Vagina (tissue), 2 donors: ENCODE measurements at regions not wholly inside any gene's neighbourhood (a gene's known extent, or its start where the extent isn't known, plus 50 kb on each side); places are given as distances from the start of the nearest gene placed in this dataset.

Source experiments
- DNase-seq, 2 donors: peaks; one replicate each; pipeline ENCODE4 v3.0.0-alpha.2; 2017; ENCODE audit errors: extremely low spot score in 2 of 2
- H3K27ac ChIP-seq: fragments of 200-600 bp; sonication (generic); one replicate; pipeline ENCODE4 v1.5.1; 2019
- H3K27me3 ChIP-seq: fragments of 200-600 bp; sonication (generic); one replicate; pipeline ENCODE4 v1.5.1; 2019
- H3K36me3 ChIP-seq, 2 donors: fragments of 200-600 bp; sonication (generic); one replicate each; pipeline ENCODE4 v1.5.1; 2017 to 2019
- H3K4me1 ChIP-seq: fragments of 200-600 bp; sonication (generic); one replicate; pipeline ENCODE4 v1.5.1; 2019
- H3K4me3 ChIP-seq, 2 donors: fragments of 200-600 bp; sonication (generic); 1 replicate in 1 of 2; 2 replicates in 1 of 2; pipeline ENCODE4 v1.5.1; 2016 to 2019
- H3K9me3 ChIP-seq: fragments of 200-600 bp; sonication (generic); one replicate; pipeline ENCODE4 v1.5.1; 2019
- POLR2A ChIP-seq, 2 donors: fragments of 450-650 bp; IDR thresholded peaks; one replicate each; pipeline ENCODE4 v1.6.1; 2017; ENCODE audit warnings: antibody characterized with exemption in 2 of 2, mild to moderate bottlenecking in 2 of 2, moderate library complexity in 2 of 2
- POLR2AphosphoS5 ChIP-seq, 2 donors: sonication (generic); formaldehyde crosslinking; IDR thresholded peaks; one replicate each; pipeline ENCODE4 v1.9.0; 2017; ENCODE audit warnings: antibody characterized with exemption in 2 of 2, mild to moderate bottlenecking in 2 of 2, low read depth in 1 of 2; ENCODE audit not compliant: insufficient read depth in 1 of 2
- intact Hi-C: fragments of 100-400 bp; cut with DNase I; formaldehyde crosslinking; loops from one replicate; pipeline ENCODE4 v1.15.1; 2023
- TF ChIP-seq, protein P1 (sequence below), 3 experiments: fragments of 450-650 bp in 2 of 3; fragments of 200-600 bp in 1 of 3; sonication (generic) in 1 of 3; IDR thresholded peaks; one replicate each; pipeline ENCODE4 v1.5.1; 2017 to 2019; ENCODE audit warnings: antibody characterized with exemption in 3 of 3, mild to moderate bottlenecking in 2 of 3, moderate library complexity in 2 of 3

DNA sequence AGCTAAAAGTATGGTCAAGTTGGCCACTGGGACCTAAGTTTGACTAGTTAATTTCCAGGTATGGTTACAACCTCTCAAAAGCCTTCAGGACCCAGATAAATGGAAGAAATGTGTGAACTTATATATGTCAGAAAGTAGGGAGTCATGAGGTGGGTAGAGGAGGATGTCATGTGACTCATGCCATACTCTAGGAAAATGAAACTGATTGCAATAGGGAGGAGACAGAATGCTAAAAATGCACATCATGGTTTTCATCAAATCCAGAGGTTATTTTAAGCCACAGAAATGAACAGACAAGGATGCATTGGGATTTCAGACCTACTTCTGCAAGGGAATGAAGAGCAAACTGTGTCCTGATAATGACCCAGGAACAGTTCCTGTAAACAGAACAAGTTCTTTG is 310.0 kb downstream of the EDEM1 start:
- H3K4me1 ChIP-seq = no peaks in the 10 kb centered on the region
- H3K4me3 ChIP-seq = no peak overlapping the region
- TF ChIP-seq, protein P1, sequence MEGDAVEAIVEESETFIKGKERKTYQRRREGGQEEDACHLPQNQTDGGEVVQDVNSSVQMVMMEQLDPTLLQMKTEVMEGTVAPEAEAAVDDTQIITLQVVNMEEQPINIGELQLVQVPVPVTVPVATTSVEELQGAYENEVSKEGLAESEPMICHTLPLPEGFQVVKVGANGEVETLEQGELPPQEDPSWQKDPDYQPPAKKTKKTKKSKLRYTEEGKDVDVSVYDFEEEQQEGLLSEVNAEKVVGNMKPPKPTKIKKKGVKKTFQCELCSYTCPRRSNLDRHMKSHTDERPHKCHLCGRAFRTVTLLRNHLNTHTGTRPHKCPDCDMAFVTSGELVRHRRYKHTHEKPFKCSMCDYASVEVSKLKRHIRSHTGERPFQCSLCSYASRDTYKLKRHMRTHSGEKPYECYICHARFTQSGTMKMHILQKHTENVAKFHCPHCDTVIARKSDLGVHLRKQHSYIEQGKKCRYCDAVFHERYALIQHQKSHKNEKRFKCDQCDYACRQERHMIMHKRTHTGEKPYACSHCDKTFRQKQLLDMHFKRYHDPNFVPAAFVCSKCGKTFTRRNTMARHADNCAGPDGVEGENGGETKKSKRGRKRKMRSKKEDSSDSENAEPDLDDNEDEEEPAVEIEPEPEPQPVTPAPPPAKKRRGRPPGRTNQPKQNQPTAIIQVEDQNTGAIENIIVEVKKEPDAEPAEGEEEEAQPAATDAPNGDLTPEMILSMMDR (IDR thresholded peaks at IDR 0.05) = no peak
- TF ChIP-seq POLR2A (IDR thresholded peaks at IDR 0.05) = no peak
- no peak for TF ChIP-seq POLR2AphosphoS5 (IDR thresholded peaks at IDR 0.05; ENCODE audit: insufficient read depth in 1 of 2, low read depth in 1 of 2)
- H3K27ac ChIP-seq = no peak overlapping the region
- no peaks in the 10 kb centered on the region for H3K27me3 ChIP-seq
- no peaks in the 10 kb centered on the region for H3K9me3 ChIP-seq
- no peak for DNase-seq
- no peaks in the 10 kb centered on the region for H3K36me3 ChIP-seq
- intact Hi-C loops = no loop called here

DNA sequence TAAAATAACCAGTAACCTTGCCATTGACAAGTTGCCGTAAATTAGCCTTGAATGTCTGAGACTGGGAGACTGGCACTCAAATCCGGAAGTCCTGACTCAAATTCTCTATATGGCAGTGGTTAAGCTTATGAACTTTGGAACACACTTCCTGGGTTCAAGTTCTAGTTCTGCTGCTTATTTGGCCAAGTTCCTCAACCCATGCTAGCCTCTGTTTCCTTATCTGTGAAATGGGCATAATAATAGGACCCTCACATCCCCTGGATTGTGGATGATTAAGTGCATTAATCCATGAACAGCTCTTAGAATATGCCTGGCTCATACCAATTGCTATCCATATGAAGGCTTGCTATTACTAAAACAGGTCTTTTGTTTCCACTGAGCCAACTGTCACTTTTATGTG is 311.5 kb downstream of the EDEM1 start:
- TF ChIP-seq POLR2AphosphoS5 (IDR thresholded peaks at IDR 0.05; ENCODE audit: insufficient read depth in 1 of 2, low read depth in 1 of 2) = no peak
- no peak for TF ChIP-seq POLR2A (IDR thresholded peaks at IDR 0.05)
- TF ChIP-seq, protein P1 (IDR thresholded peaks at IDR 0.05) = no peak
- H3K4me1 ChIP-seq = no peaks in the 10 kb centered on the region
- no peak for DNase-seq
- intact Hi-C loops = no loop called here
- H3K9me3 ChIP-seq = no peaks in the 10 kb centered on the region
- no peak overlapping the region for H3K4me3 ChIP-seq
- no peaks in the 10 kb centered on the region for H3K36me3 ChIP-seq
- no peaks in the 10 kb centered on the region for H3K27me3 ChIP-seq
- H3K27ac ChIP-seq = no peak overlapping the region

DNA sequence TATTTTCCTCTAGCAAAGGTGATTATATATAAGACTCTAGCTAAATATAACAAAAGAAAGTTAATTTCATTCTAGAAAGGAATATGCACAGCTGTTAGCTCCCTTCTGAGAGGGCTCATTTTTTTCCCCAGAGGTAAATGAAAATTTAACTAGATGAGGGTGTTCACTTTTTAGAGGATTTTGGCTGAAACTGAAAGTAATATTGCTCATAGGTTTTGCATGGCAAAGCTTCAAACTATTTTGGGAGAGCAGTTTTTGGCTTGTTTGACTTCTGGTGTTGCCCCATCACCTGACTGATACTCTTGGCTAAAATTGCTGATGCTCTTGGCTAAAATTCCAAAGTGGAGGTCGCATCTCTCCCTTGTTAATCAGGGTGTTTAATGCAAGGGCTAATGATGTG is 311.9 kb downstream of the EDEM1 start:
- intact Hi-C loops = no loop called here
- no peak for DNase-seq
- Histone ChIP-seq H3K36me3 (no peaks in the 10 kb centered on the region), H3K27ac (no peak overlapping the region), H3K4me1 (no peaks in the 10 kb centered on the region), H3K4me3 (no peak overlapping the region), H3K9me3 (no peaks in the 10 kb centered on the region), H3K27me3 (no peaks in the 10 kb centered on the region)
- TF ChIP-seq, protein P1 (IDR thresholded peaks at IDR 0.05) = no peak
- no peak for TF ChIP-seq POLR2AphosphoS5 (IDR thresholded peaks at IDR 0.05; ENCODE audit: insufficient read depth in 1 of 2, low read depth in 1 of 2)
- no peak for TF ChIP-seq POLR2A (IDR thresholded peaks at IDR 0.05)

DNA sequence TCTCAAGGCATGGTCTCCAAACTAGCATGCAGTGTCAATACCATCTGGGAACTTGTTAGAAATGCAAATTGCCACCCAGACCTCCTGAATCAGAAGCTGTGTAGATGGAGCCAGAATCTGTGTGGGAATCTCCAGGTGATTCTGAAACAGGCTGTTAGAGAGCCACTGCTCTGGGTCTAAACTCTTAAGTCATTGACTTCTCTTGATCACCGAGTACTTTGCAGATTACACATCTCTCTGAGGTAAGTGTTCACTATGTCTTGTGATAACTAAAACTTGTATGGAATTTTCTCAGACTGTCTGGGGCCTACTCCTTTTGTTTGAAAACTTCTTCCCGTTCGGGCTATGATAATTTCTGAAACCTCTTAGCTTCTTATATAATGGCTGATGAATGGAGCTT is 315.6 kb downstream of the EDEM1 start:
- no peaks in the 10 kb centered on the region for H3K36me3 ChIP-seq
- no peaks in the 10 kb centered on the region for H3K9me3 ChIP-seq
- TF ChIP-seq, protein P1 (IDR thresholded peaks at IDR 0.05) = no peak
- TF ChIP-seq POLR2A (IDR thresholded peaks at IDR 0.05) (no peak), POLR2AphosphoS5 (IDR thresholded peaks at IDR 0.05; ENCODE audit: insufficient read depth in 1 of 2, low read depth in 1 of 2) (no peak)
- no peak overlapping the region for H3K4me3 ChIP-seq
- no peaks in the 10 kb centered on the region for H3K27me3 ChIP-seq
- H3K27ac ChIP-seq = no peak overlapping the region
- intact Hi-C loops = no loop called here
- DNase-seq = no peak
- H3K4me1 ChIP-seq = no peaks in the 10 kb centered on the region

GRCh38 chr3:5504135-5504534 is 316.6 kb downstream of the EDEM1 start:
- TF ChIP-seq POLR2AphosphoS5 (IDR thresholded peaks at IDR 0.05; ENCODE audit: insufficient read depth in 1 of 2, low read depth in 1 of 2) (no peak), POLR2A (IDR thresholded peaks at IDR 0.05) (no peak)
- TF ChIP-seq, protein P1 (IDR thresholded peaks at IDR 0.05) = no peak
- intact Hi-C loops = no loop called here

More at GRCh38 chr3:5504135-5504534, 316.6 kb downstream of the EDEM1 start:
- Histone ChIP-seq H3K27me3 (no peaks in the 10 kb centered on the region), H3K4me1 (no peaks in the 10 kb centered on the region), H3K36me3 (no peaks in the 10 kb centered on the region), H3K4me3 (no peak overlapping the region), H3K9me3 (no peaks in the 10 kb centered on the region), H3K27ac (no peak overlapping the region)
- DNase-seq = no peak
